DOHH2 (cell line): ENCODE measurements at regions not wholly inside any gene's neighbourhood (a gene's known extent, or its start where the extent isn't known, plus 50 kb on each side); places are given as distances from the start of the nearest gene placed in this dataset.

ENCODE experiments used
- H3F3A ChIP-seq: fragments of 200-600 bp; sonication (generic), shearing (Covaris generic); 2 replicates; pipeline ENCODE4 v1.6.0; 2016; ENCODE audit warnings: antibody characterized with exemption, mild to moderate bottlenecking; ENCODE audit not compliant: control insufficient read depth, insufficient read depth
- H3K27ac ChIP-seq: fragments of 200-600 bp; sonication (generic); 2 replicates; pipeline ENCODE4 v1.5.1; 2014; ENCODE audit warnings: low read depth, mild to moderate bottlenecking, low read length, moderate library complexity
- H3K27me3 ChIP-seq: fragments of 200-600 bp; sonication (generic); 2 replicates; pipeline ENCODE4 v1.6.1; 2014; ENCODE audit warnings: mild to moderate bottlenecking, low read length, mixed read lengths; ENCODE audit not compliant: control insufficient read depth
- H3K36me3 ChIP-seq: fragments of 200-600 bp; sonication (generic); 2 replicates; pipeline ENCODE4 v1.6.1; 2014; ENCODE audit warnings: mild to moderate bottlenecking, low read length, moderate library complexity, mixed read lengths; ENCODE audit not compliant: control insufficient read depth
- H3K4me1 ChIP-seq: fragments of 200-600 bp; sonication (generic); 2 replicates; pipeline ENCODE4 v1.6.1; 2014; ENCODE audit warnings: mild to moderate bottlenecking, low read length, mixed read lengths; ENCODE audit not compliant: control insufficient read depth
- H3K4me2 ChIP-seq: fragments of 200-600 bp; sonication (generic); 2 replicates; pipeline ENCODE4 v1.6.0; 2014; ENCODE audit warnings: mild to moderate bottlenecking, low read length, moderate library complexity
- H3K4me3 ChIP-seq: fragments of 200-600 bp; sonication (generic); 2 replicates; pipeline ENCODE4 v1.5.1; 2014; ENCODE audit warnings: mild to moderate bottlenecking, low read length, mixed read lengths
- H3K79me2 ChIP-seq: fragments of 200-600 bp; sonication (generic); 2 replicates; pipeline ENCODE4 v1.6.1; 2014; ENCODE audit warnings: mild to moderate bottlenecking, low read length, mixed read lengths; ENCODE audit not compliant: control insufficient read depth
- H3K9me2 ChIP-seq: fragments of 200-600 bp; sonication (generic); replicated peaks from 2 replicates; pipeline ENCODE4 v1.6.1; 2014; ENCODE audit warnings: mild to moderate bottlenecking, low read length, mixed read lengths; ENCODE audit not compliant: control insufficient read depth
- H3K9me3 ChIP-seq: fragments of 200-600 bp; sonication (generic); 2 replicates; pipeline ENCODE4 v1.6.1; 2014; ENCODE audit warnings: antibody characterized with exemption, low read length, mixed read lengths; ENCODE audit not compliant: control insufficient read depth, insufficient read depth
- H4K20me1 ChIP-seq: fragments of 200-600 bp; sonication (generic); 2 replicates; pipeline ENCODE4 v1.6.0; 2014; ENCODE audit warnings: low read depth, mild to moderate bottlenecking, antibody characterized with exemption, low read length, moderate library complexity; ENCODE audit not compliant: control insufficient read depth, insufficient read depth
- CTCF ChIP-seq: fragments of 200-600 bp; sonication (generic); IDR thresholded peaks from one replicate; pipeline ENCODE4 v1.5.1; 2014; ENCODE audit warnings: antibody characterized with exemption, mild to moderate bottlenecking, low read depth, low read length; ENCODE audit not compliant: poor library complexity, severe bottlenecking
- EZH2phosphoT487 ChIP-seq: fragments of 200-600 bp; sonication (generic); IDR thresholded peaks from 2 replicates; pipeline ENCODE4 v1.6.1; 2017; ENCODE audit warnings: borderline replicate concordance, mild to moderate bottlenecking, antibody characterized with exemption, low read length, moderate library complexity, mixed read lengths

GRCh38 chr13:22143671-22144070 lies 472.8 kb downstream of the FGF9 start:
- H3K4me3 ChIP-seq, result no peak overlapping the region
- no peaks in the 10 kb centered on the region for H3K4me1 ChIP-seq
- H3K27ac ChIP-seq, result no peak overlapping the region
- H3K4me2 ChIP-seq, result no peak overlapping the region
- H3K27me3 ChIP-seq, result no peaks in the 10 kb centered on the region
- no peaks in the 10 kb centered on the region for H3F3A ChIP-seq
- no peak for TF ChIP-seq EZH2phosphoT487
- no peak for TF ChIP-seq CTCF
- no peaks in the 10 kb centered on the region for H4K20me1 ChIP-seq
- no peaks in the 10 kb centered on the region for H3K36me3 ChIP-seq
- H3K9me2 ChIP-seq, result no peaks in the 10 kb centered on the region
- H3K9me3 ChIP-seq, result no peaks in the 10 kb centered on the region
- H3K79me2 ChIP-seq, result no peaks in the 10 kb centered on the region

DNA sequence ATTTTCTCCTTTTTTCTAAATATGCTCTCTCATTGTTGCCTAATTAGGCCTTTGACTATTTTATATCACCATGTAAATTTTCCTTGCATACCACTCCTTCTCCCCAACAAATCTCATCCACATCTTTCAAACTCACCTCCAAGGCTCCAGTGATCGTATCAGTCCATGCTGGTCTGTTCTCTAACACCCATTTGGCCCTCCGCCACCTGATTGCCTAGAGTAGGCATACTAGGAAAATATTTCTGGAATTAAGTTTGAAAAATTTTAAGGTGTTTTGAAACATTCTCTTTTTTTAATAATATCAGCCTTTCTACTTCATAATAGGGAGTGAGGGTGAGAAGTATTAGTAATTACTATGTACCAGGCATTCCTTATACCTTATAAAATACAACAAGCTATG lies 473.9 kb downstream of the FGF9 start:
- Histone ChIP-seq H3K27ac (no peak overlapping the region), H3K79me2 (no peaks in the 10 kb centered on the region), H3K9me3 (no peaks in the 10 kb centered on the region), H3K27me3 (no peaks in the 10 kb centered on the region), H3K4me1 (no peaks in the 10 kb centered on the region), H4K20me1 (no peaks in the 10 kb centered on the region), H3K4me2 (no peak overlapping the region), H3F3A (no peaks in the 10 kb centered on the region), H3K36me3 (no peaks in the 10 kb centered on the region), H3K9me2 (no peaks in the 10 kb centered on the region), H3K4me3 (no peak overlapping the region)
- TF ChIP-seq CTCF (no peak), EZH2phosphoT487 (no peak)

- H3K4me3 ChIP-seq, result no peak overlapping the region
- H3K9me2 ChIP-seq, result no peaks in the 10 kb centered on the region
- H3K4me2 ChIP-seq, result no peak overlapping the region
- no peaks in the 10 kb centered on the region for H3K27me3 ChIP-seq
- no peaks in the 10 kb centered on the region for H3F3A ChIP-seq
- no peak overlapping the region for H3K27ac ChIP-seq
- H3K4me1 ChIP-seq, result no peaks in the 10 kb centered on the region
- no peaks in the 10 kb centered on the region for H3K79me2 ChIP-seq
- H3K36me3 ChIP-seq, result no peaks in the 10 kb centered on the region
- H3K9me3 ChIP-seq, result no peaks in the 10 kb centered on the region
- no peaks in the 10 kb centered on the region for H4K20me1 ChIP-seq
- TF ChIP-seq CTCF (no peak), EZH2phosphoT487 (no peak)
Observed at GRCh38 chr13:22148187-22148586, 477.3 kb downstream of the FGF9 start.

GRCh38 chr13:22152751-22153150 lies 481.9 kb downstream of the FGF9 start:
- Histone ChIP-seq H3F3A (no peaks in the 10 kb centered on the region), H3K4me1 (no peaks in the 10 kb centered on the region), H3K27ac (no peak overlapping the region), H3K79me2 (no peaks in the 10 kb centered on the region), H3K27me3 (no peaks in the 10 kb centered on the region), H4K20me1 (no peaks in the 10 kb centered on the region), H3K4me2 (no peak overlapping the region), H3K4me3 (no peak overlapping the region), H3K36me3 (no peaks in the 10 kb centered on the region), H3K9me2 (no peaks in the 10 kb centered on the region), H3K9me3 (no peaks in the 10 kb centered on the region)
- TF ChIP-seq CTCF, result no peak
- no peak for TF ChIP-seq EZH2phosphoT487
